ENCODE measurements at regions not wholly inside any gene's neighbourhood (a gene's known extent, or its start where the extent isn't known, plus 50 kb on each side); places are given as distances from the start of the nearest gene placed in this dataset.
"Not testable (repeated sequence)": the region's sequence is repeated elsewhere in the genome, so short reads cannot be mapped to it uniquely, and the experiment has no call there.

- TF ChIP-seq REST (IDR thresholded peaks at IDR 0.05; ENCODE audit: borderline replicate concordance); CTCF (IDR thresholded peaks at IDR 0.05; ENCODE audit: poor library complexity, severe bottlenecking); EP300 (conservative IDR thresholded peaks at IDR 0.05; ENCODE audit: poor library complexity, severe bottlenecking); EZH2 (IDR thresholded peaks at IDR 0.05; ENCODE audit: borderline replicate concordance, insufficient read depth, low read length, poor library complexity, severe bottlenecking); POLR2AphosphoS5 (IDR thresholded peaks at IDR 0.05); TAF1 (IDR thresholded peaks at IDR 0.05; ENCODE audit: low read depth); RAD21 (conservative IDR thresholded peaks at IDR 0.05): not testable (repeated sequence)
Measured at GRCh38 chr4:112092330-112092729, 52.9 kb upstream of the FAM241A start.
